GM06990 (cell line): ENCODE measurements at regions not wholly inside any gene's neighbourhood (a gene's known extent, or its start where the extent isn't known, plus 50 kb on each side); places are given as distances from the start of the nearest gene placed in this dataset.
A peak's percentile ranks its signal among the peaks of the same experiment; 100 is the strongest.

Experiments used
- DNase-seq: peaks from one replicate; pipeline ENCODE4 v3.0.0-alpha.2; 2011; ENCODE audit not compliant: insufficient read length; ENCODE audit errors: extremely low read depth
- H3K27me3 ChIP-seq: replicated peaks from 2 replicates; pipeline ENCODE4 v1.6.0; 2011; ENCODE audit warnings: low read length; ENCODE audit not compliant: control insufficient read depth, insufficient read depth
- H3K36me3 ChIP-seq: 2 replicates; pipeline ENCODE4 v1.5.1; 2011; ENCODE audit warnings: low read length; ENCODE audit not compliant: control insufficient read depth, insufficient read depth
- H3K4me3 ChIP-seq: replicated peaks from 2 replicates; pipeline ENCODE4 v1.5.1; 2011; ENCODE audit warnings: low read depth, mild to moderate bottlenecking, control low read depth, low read length
- TF ChIP-seq, protein P1 (sequence below): IDR thresholded peaks from 2 replicates; pipeline ENCODE4 v1.5.1; 2011; ENCODE audit warnings: low read length, control low read depth, mild to moderate bottlenecking, inconsistent platforms; ENCODE audit not compliant: insufficient read depth, poor library complexity, severe bottlenecking

DNA sequence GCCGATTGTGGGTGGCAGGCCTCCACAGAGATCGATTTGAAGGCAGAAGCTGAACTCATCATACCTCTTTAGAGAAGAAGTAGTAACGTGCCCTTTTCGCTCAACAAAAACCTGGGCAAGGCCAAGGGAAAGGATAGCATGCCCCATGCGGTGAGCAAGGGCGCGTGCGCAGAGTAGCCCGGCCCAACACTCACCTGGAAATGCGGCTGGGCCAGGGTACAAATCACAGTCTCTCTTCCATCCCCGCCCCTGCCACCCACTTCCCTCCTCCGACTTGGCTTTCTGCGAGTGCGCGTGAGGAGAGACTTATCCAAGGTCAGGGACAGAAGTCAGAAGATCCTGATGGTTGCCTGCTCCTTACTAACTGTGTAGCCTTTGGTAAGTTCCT, 160.7 kb upstream of the C1orf21 start:
- Histone ChIP-seq H3K27me3 (no peaks in the 10 kb centered on the region), H3K4me3 (no peak overlapping the region), H3K36me3 (no peaks in the 10 kb centered on the region)
- TF ChIP-seq, protein P1, sequence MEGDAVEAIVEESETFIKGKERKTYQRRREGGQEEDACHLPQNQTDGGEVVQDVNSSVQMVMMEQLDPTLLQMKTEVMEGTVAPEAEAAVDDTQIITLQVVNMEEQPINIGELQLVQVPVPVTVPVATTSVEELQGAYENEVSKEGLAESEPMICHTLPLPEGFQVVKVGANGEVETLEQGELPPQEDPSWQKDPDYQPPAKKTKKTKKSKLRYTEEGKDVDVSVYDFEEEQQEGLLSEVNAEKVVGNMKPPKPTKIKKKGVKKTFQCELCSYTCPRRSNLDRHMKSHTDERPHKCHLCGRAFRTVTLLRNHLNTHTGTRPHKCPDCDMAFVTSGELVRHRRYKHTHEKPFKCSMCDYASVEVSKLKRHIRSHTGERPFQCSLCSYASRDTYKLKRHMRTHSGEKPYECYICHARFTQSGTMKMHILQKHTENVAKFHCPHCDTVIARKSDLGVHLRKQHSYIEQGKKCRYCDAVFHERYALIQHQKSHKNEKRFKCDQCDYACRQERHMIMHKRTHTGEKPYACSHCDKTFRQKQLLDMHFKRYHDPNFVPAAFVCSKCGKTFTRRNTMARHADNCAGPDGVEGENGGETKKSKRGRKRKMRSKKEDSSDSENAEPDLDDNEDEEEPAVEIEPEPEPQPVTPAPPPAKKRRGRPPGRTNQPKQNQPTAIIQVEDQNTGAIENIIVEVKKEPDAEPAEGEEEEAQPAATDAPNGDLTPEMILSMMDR: no peak
- DNase-seq: no peak

- H3K36me3 ChIP-seq: no peaks in the 10 kb centered on the region
- no peak for DNase-seq
- no peaks in the 10 kb centered on the region for H3K27me3 ChIP-seq
- H3K4me3 ChIP-seq: no peak overlapping the region
- TF ChIP-seq, protein P1: no peak
Observed at GRCh38 chr1:184228558-184228957, 158.3 kb upstream of the C1orf21 start.

GRCh38 chr1:184237588-184237987, 149.2 kb upstream of the C1orf21 start:
- TF ChIP-seq, protein P1: no peak

DNA sequence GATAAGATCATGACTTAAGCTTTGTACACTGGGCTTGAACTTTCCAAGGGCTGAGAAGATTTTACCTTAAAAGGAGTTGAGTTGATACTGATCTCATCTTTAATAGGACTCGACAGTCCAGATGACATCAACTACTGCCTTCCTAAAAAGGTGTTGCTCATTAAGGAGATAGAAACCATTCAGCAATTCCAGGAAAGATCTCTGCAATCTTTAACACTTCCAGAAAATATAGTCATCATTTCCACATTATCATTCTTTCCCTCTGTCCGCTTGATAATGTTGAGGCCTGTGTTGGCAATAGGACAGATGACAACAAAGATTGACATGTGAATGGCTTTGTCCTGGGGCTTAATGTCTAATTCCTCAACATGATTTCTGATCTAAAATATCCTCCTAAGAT, 145.4 kb upstream of the C1orf21 start:
- TF ChIP-seq, protein P1: no peak
- no peak for DNase-seq
- Histone ChIP-seq H3K36me3 (no peaks in the 10 kb centered on the region), H3K4me3 (no peak overlapping the region), H3K27me3 (no peaks in the 10 kb centered on the region)

More at GRCh38 chr1:184237588-184237987, 149.2 kb upstream of the C1orf21 start:
- no peak for DNase-seq
- Histone ChIP-seq H3K27me3 (no peaks in the 10 kb centered on the region), H3K4me3 (no peak overlapping the region), H3K36me3 (no peaks in the 10 kb centered on the region)

DNA sequence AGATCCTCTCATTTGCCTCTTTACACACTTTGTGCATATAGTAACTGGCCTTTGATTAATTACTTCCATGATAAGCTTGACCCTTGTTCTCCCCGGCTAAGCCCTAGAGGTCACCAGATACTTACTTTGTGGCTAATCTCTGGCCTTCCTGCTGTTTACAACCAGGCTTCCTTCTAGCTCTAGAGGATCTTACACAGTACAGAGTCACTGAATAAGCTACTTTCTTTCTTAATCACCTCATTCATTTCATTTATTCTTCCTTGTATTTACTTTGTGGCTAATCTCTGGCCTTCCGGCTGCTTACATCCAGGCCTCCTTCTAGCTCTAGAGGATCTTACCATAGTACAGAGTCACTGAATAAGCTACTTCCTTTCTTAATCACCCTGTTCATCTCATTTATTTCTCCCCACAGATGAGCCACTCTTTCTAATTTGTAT, 144.3 kb upstream of the C1orf21 start:
- Histone ChIP-seq H3K4me3 (no peak overlapping the region), H3K36me3 (no peaks in the 10 kb centered on the region), H3K27me3 (no peaks in the 10 kb centered on the region)
- TF ChIP-seq, protein P1: peak; percentile 23
- no peak for DNase-seq

DNA sequence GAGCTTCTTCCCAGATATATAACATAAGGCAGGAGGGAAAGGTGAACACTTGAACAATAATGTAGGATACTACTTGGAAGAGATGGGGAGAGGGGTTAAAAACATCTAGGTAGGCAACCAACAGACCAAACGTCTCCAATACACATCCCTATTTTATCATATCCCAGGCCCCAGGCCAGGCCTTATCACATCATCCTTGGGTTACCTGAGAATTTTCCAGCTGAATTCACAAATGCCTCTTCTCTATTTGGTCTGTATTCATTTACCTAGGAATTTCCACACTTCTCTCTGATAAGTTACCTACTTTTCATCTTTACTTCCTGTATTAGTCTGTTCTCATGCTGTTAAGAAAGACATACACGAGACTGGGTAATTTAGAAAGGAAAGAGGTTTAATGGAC, 141.9 kb upstream of the C1orf21 start:
- Histone ChIP-seq H3K36me3 (no peaks in the 10 kb centered on the region), H3K27me3 (no peaks in the 10 kb centered on the region), H3K4me3 (no peak overlapping the region)
- TF ChIP-seq, protein P1: no peak
- no peak for DNase-seq
